HG02938 (cell line): ENCODE measurements at regions not wholly inside any gene's neighbourhood (a gene's known extent, or its start where the extent isn't known, plus 50 kb on each side); places are given as distances from the start of the nearest gene placed in this dataset.

Source experiments
- ATAC-seq: cut with Tn5 transposase; IDR thresholded peaks from one replicate; pipeline ENCODE4 v1.9.1; 2021; ENCODE audit warnings: mild to moderate bottlenecking, moderate library complexity; ENCODE audit not compliant: unreplicated experiment

- ATAC-seq, result no peak
Observed at GRCh38 chr6:40973304-40973703, 65.7 kb downstream of the UNC5CL start.

DNA sequence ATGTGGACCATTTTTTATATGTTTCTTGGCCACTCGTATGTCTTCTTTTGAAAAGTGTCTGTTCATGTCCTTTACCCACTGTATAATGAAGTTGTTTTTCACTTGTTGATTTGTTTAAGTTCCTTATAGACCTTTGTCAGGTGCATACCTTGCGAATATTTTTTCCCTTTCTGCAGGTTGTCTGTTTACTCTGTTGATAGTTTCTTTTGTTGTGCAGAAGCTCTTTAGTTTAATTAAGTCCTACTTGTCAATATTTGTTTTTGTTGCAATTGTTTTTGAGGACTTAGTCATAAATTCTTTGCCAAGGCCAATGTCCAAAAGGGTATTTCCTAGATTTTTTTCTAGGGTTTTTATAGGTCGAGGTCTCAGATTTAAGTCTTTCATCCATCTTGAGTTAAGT, 66.2 kb downstream of the UNC5CL start:
- no peak for ATAC-seq

GRCh38 chr6:40972190-40972589, 66.8 kb downstream of the UNC5CL start:
- no peak for ATAC-seq

DNA sequence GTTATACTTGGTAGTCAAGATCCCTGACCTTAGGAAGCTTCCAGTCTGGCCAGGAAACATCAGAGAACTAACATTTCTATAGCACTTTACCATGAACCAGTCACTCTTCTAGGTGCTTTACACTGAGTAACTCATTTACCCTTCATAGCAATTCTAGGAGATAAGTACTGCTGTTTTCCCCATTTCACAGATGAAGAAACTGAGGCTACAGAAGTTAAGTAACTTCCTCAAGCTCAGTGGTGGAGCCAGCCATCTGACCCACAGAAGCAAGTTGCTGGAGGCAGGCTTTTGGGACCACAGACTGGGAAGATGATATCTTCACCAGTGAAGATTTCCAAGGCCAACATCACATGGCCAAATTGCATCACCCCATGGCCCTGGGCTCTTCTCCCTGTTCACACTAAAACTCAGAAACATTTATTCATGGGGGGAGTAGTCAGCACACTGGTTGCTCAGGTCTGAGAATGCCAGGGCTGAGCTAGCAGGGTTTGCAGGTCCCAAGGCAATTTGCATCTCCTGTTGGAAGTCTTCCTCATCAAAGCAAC, 70.3 kb downstream of the UNC5CL start:
- no peak for ATAC-seq

GRCh38 chr6:40966860-40967259, 72.2 kb downstream of the UNC5CL start:
- ATAC-seq, result no peak

GRCh38 chr6:40965046-40965445, 74.0 kb downstream of the UNC5CL start:
- ATAC-seq, result no peak

GRCh38 chr6:40963019-40963418, 76.0 kb downstream of the UNC5CL start:
- ATAC-seq, result no peak

DNA sequence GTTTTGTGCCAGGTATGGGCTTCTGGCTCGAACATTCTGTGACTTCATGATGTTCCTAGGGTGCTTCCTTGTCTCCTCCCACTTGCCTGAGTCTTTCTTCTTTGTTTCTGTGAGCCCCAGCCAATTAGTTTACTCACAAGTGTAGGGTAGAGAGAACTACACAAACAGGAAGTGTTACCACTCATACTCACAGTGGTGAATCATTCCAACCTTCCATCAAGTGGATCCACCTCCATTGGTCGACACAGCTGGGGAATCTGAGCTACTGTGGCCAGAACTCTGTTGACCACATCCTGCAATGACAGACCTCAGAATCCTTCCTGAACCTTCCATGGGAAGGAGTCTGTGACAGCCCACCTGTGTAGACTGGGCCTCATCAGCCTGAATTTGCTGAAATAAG, 76.8 kb downstream of the UNC5CL start:
- ATAC-seq, result no peak

- ATAC-seq, result no peak
Observed at GRCh38 chr6:40961831-40962230, 77.2 kb downstream of the UNC5CL start.

DNA sequence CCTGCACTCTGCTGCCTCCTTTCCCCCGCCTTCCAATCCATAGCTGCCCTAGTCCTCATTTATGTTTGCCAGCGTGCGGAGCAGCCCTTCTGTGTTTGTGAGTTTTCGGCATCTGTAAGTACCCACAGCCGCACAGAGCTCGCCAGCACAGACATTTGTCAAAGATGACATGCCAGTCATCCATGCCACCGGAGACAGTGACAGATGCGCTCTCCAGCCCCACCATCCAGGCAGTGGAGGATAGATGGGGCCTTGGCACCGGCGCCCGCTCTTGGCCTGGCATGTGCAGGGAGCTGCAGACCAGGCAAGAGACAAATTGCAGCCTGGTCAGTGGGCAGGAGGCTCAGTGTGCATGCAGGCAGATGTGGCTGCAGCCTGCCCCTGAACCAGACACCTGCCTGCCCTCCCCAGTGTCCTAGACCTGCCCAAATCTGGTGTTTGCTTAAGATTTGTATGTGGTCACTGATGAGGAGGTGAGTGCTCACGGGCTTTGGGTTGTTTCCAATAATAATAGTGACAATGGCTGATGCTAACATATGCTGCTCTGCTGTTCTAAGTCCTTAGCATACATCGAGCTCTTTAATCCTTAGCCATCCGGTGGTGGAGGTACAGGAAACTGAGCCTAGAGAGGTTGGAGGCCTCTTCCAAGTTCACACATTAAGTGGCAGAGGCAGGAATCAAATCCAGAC, 78.1 kb downstream of the UNC5CL start:
- no peak for ATAC-seq

GRCh38 chr6:40959781-40960327, 79.2 kb downstream of the UNC5CL start:
- no peak for ATAC-seq

GRCh38 chr6:40958738-40959137, 80.3 kb downstream of the UNC5CL start:
- ATAC-seq, result no peak

- no peak for ATAC-seq
Observed at GRCh38 chr6:40957616-40958492, 81.2 kb downstream of the UNC5CL start.

DNA sequence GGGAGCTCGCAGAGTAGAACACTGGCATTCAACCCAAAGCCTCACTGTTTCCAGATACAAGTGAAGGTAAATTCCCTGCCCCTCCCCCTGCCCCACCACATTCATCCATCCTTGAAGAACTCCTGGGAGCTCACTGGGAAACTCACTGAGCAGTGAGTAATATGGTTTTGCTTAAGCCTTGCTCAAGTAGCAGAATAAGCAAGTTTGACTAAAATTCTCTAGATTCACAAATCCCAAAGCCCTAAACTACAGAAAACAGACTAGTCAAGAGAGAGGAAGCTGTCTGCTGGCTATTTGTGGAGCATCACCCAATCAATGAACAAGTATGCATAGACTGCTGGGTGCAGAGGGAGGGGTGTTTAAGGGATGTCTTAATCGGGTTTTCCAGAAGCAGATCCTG, 82.1 kb downstream of the UNC5CL start:
- no peak for ATAC-seq

GRCh38 chr6:40955178-40955545, 83.9 kb downstream of the UNC5CL start:
- no peak for ATAC-seq

GRCh38 chr6:40954446-40955177, 84.4 kb downstream of the UNC5CL start:
- ATAC-seq, result no peak

DNA sequence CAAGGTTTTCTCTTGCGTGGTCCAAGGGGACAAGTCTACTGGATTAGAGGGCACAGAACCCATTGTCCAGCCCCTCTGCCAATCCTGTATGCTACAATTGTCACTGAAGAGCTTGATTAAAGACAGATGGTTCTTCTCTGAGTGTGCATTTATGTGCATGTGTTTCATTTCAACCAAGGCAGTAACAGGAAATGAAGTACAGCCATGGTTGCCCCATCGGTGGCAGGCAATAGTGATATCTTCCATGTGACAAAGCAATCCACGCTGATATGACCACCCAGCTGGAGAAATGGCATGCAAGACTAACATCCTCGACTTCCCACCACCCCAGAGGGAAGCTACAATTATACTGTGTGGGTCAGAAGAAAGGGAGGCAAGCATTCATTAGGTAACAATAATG, 85.5 kb downstream of the UNC5CL start:
- ATAC-seq, result no peak

GRCh38 chr6:40950986-40951698, 87.9 kb downstream of the UNC5CL start:
- ATAC-seq, result no peak

- ATAC-seq, result no peak
Observed at GRCh38 chr6:40948570-40948969, 90.5 kb downstream of the UNC5CL start.

DNA sequence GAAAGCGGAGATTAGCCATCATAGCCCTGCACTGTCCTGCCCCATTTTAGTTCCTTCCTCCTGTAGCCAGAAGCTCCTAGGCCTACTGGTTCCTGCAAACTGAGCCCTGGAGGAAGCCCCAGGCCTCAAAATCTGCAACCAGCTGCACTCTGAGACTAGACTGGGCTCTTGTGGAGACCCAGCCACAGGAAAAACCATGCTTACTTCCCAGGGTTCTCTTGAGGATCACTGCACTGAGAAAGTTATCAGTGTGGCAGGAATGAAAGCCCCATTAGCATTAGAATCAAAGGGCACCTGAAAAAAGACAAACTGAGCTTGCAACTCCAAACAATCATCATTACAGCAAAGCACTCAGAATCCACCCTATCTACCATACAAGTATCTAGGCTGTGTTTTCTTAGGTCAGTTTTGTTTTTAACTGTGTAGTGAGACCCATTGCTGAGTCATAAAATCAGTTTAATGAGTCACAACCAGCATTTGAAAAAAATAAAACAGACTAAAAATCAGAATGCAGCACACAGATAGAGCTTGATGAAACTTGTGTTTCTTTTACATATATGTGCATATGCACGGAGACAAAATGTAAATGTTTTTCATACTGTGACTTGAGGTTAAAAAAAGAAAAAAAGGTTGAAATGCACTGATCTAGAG, 91.0 kb downstream of the UNC5CL start:
- no peak for ATAC-seq
